Right atrium auricular region (tissue), 2 donors: ENCODE measurements at regions not wholly inside any gene's neighbourhood (a gene's known extent, or its start where the extent isn't known, plus 50 kb on each side); places are given as distances from the start of the nearest gene placed in this dataset.

Experiments used
- DNase-seq: peaks from one replicate; pipeline ENCODE4 v3.0.0-alpha.2; 2019; ENCODE audit warnings: low spot score
- H3K27ac ChIP-seq, 2 donors: fragments of 200-600 bp; sonication (generic); 1 replicate in 1 of 2; 2 replicates in 1 of 2; pipeline ENCODE4 v1.5.1; 2016 to 2019
- H3K27me3 ChIP-seq, 2 donors: fragments of 200-600 bp; sonication (generic); one replicate each; pipeline versions ENCODE4 v1.5.1 to v1.6.0; 2017 to 2019
- H3K36me3 ChIP-seq: fragments of 200-600 bp; sonication (generic); one replicate; pipeline ENCODE4 v1.5.1; 2016
- H3K4me1 ChIP-seq, 2 donors: fragments of 200-600 bp; sonication (generic); one replicate each; pipeline versions ENCODE4 v1.5.1 to v1.6.0; 2017 to 2019
- H3K4me3 ChIP-seq, 2 donors: fragments of 200-600 bp; sonication (generic); 1 replicate in 1 of 2; 2 replicates in 1 of 2; pipeline ENCODE4 v1.5.1; 2017 to 2019; ENCODE audit warnings: mild to moderate bottlenecking in 1 of 2, moderate library complexity in 1 of 2
- H3K9me3 ChIP-seq, 2 donors: fragments of 200-600 bp; sonication (generic); one replicate each; pipeline ENCODE4 v1.5.1; 2019
- TF ChIP-seq, protein P1 (sequence below), 2 donors: fragments of 200-600 bp; sonication (generic); IDR thresholded peaks; one replicate each; pipeline ENCODE4 v1.5.1; 2019; ENCODE audit warnings: antibody characterized with exemption in 2 of 2

DNA sequence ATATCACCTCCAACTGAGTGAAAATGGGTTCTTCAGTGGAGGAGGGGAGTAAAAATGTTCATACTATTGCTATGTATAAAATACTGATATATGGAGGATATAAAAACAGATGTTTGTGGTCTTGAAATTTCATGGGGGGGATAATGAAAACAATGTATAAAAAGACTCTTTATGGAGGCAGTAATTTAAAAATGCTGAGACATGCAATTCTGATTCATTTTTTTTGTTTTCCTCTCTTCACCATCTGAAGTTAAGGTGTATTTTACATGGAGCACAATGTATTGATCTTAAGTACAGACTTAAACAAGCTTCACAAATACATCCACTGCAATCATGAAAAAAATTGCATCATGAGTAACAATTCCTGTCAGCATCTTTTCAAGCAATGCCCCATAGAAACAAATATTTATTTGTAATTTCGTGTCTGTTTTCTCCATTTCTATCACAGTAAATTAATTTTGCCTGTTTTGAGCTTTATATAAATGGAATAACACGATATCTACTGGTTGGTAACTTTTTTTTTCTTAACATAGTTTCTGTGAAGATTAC is 393.2 kb upstream of the ZNF804A start:
- Histone ChIP-seq H3K27me3 (no peaks in the 10 kb centered on the region), H3K27ac (no peak overlapping the region), H3K4me3 (no peak overlapping the region), H3K9me3 (no peaks in the 10 kb centered on the region), H3K36me3 (no peaks in the 10 kb centered on the region), H3K4me1 (no peaks in the 10 kb centered on the region)
- no peak for DNase-seq
- TF ChIP-seq, protein P1, sequence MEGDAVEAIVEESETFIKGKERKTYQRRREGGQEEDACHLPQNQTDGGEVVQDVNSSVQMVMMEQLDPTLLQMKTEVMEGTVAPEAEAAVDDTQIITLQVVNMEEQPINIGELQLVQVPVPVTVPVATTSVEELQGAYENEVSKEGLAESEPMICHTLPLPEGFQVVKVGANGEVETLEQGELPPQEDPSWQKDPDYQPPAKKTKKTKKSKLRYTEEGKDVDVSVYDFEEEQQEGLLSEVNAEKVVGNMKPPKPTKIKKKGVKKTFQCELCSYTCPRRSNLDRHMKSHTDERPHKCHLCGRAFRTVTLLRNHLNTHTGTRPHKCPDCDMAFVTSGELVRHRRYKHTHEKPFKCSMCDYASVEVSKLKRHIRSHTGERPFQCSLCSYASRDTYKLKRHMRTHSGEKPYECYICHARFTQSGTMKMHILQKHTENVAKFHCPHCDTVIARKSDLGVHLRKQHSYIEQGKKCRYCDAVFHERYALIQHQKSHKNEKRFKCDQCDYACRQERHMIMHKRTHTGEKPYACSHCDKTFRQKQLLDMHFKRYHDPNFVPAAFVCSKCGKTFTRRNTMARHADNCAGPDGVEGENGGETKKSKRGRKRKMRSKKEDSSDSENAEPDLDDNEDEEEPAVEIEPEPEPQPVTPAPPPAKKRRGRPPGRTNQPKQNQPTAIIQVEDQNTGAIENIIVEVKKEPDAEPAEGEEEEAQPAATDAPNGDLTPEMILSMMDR (IDR thresholded peaks at IDR 0.05), result no peak

DNA sequence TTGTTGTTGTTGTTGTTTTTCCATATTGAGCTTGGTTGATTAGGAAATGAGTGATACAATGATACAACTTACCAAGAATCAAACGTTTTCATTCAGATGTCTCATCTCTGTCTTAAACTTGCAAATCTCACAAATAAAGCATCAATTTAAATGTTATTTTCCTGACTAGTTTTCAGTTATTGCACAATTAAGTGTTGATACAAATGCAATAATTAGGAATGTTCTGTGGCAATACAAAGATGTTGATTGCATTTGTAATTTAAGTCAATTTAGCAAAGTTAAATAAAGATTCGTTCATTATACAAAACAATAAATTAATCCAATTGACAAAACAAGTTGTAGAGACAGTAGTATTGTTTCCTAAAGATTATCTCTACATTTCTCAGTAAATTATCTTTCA is 392.3 kb upstream of the ZNF804A start:
- Histone ChIP-seq H3K9me3 (no peaks in the 10 kb centered on the region), H3K36me3 (no peaks in the 10 kb centered on the region), H3K27ac (no peak overlapping the region), H3K27me3 (no peaks in the 10 kb centered on the region), H3K4me3 (no peak overlapping the region), H3K4me1 (no peaks in the 10 kb centered on the region)
- no peak for DNase-seq
- TF ChIP-seq, protein P1 (IDR thresholded peaks at IDR 0.05), result no peak

DNA sequence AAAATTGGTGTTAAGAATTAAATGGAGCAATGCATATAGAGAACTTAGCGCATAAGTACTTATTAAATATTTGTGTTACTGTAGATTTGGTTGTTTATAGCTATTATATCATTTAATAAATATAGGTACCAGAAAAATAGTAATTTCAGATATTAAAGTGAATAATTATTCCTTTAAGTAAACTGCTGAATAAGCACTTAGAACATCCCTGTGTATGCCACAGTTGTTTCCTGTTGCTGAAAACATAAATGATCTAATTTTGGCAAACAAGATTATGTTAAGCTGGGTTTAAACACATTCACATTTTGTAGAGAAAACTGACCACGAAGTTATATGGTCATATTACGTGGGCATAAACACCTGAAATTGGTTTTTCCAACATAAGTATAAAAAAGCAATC is 388.0 kb upstream of the ZNF804A start:
- H3K27me3 ChIP-seq, result no peaks in the 10 kb centered on the region
- TF ChIP-seq, protein P1 (IDR thresholded peaks at IDR 0.05), result no peak
- no peaks in the 10 kb centered on the region for H3K9me3 ChIP-seq
- no peak overlapping the region for H3K27ac ChIP-seq
- no peaks in the 10 kb centered on the region for H3K36me3 ChIP-seq
- DNase-seq, result no peak
- H3K4me1 ChIP-seq, result no peaks in the 10 kb centered on the region
- H3K4me3 ChIP-seq, result no peak overlapping the region

DNA sequence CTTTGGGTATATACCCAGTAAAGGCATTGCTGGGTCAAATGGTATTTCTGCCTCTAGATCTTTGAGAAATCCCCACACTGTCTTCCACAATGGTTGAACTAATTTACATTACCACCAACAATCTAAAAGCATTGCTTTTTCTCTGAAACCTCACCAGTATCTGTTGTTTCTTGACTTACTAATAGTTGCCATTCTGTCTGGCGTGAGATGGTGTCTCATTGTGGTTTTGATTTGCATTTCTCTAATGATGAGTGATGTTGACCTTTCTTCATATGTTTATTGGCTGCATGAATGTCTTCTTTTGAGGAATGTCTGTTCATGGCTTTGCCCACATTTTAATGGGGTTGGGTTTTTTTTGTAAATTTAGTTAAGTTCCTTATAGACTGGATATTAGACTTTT is 382.6 kb upstream of the ZNF804A start:
- no peak for DNase-seq
- no peaks in the 10 kb centered on the region for H3K36me3 ChIP-seq
- H3K27ac ChIP-seq, result no peak overlapping the region
- H3K4me1 ChIP-seq, result no peaks in the 10 kb centered on the region
- H3K9me3 ChIP-seq, result no peaks in the 10 kb centered on the region
- no peak overlapping the region for H3K4me3 ChIP-seq
- no peaks in the 10 kb centered on the region for H3K27me3 ChIP-seq
- TF ChIP-seq, protein P1 (IDR thresholded peaks at IDR 0.05), result no peak

DNA sequence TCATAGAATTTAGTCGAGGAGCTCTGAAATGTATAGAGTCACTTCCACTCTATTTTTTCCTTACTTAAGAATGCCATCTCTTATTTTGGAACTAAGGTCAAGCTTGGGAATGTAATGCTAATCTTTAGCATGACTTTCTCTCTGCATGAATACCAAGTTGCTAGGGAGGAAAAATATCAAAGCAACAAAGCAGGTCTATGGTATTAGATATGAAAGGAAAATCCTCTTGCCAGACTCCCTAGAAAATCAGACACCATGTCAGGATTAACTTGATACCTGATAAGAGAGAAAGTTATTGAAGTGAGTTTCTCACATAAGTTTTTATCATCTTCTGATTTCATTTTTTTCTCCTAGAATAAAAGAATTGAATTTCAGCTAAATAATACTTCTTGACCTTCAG is 341.7 kb upstream of the ZNF804A start:
- TF ChIP-seq, protein P1 (IDR thresholded peaks at IDR 0.05), result no peak

DNA sequence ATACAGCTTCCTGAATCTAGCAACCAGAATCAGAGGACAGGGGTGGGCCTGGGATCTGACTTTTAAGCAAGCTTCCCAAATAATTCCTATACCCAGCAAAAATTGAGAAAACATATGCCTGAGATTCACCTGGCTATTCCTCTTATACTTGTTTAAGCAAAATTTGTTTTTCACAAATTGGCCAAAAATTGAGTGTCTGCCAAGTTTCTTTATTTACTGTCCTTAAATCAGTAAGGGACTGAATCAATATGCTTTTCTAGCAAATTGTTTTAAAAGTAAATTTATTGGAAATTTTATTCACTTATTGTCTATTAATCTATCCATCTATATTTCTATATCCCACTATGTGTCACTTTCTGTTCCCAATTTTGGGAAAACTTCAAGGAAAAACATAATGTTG is 337.0 kb upstream of the ZNF804A start:
- Histone ChIP-seq H3K36me3 (no peaks in the 10 kb centered on the region), H3K4me3 (no peak overlapping the region), H3K4me1 (no peaks in the 10 kb centered on the region), H3K27ac (no peak overlapping the region), H3K27me3 (no peaks in the 10 kb centered on the region), H3K9me3 (no peaks in the 10 kb centered on the region)
- TF ChIP-seq, protein P1 (IDR thresholded peaks at IDR 0.05), result no peak
- no peak for DNase-seq

More for the DNA sequence above, 341.7 kb upstream of the ZNF804A start:
- Histone ChIP-seq H3K27ac (no peak overlapping the region), H3K27me3 (no peaks in the 10 kb centered on the region), H3K9me3 (no peaks in the 10 kb centered on the region), H3K4me1 (no peaks in the 10 kb centered on the region), H3K4me3 (no peak overlapping the region), H3K36me3 (no peaks in the 10 kb centered on the region)
- DNase-seq, result no peak
